Esophagus muscularis mucosa (tissue), 4 donors: ENCODE measurements at regions not wholly inside any gene's neighbourhood (a gene's known extent, or its start where the extent isn't known, plus 50 kb on each side); places are given as distances from the start of the nearest gene placed in this dataset.

ENCODE experiments used
- DNase-seq: peaks from one replicate; pipeline ENCODE4 v3.0.0-alpha.2; 2017; ENCODE audit errors: extremely low spot score
- H3K27ac ChIP-seq, 4 donors: fragments of 200-600 bp; sonication (generic); replicated peaks in 1 of 4; 1 replicate in 3 of 4; 2 replicates in 1 of 4; pipeline ENCODE4 v1.5.1; 2016 to 2019; ENCODE audit warnings: mild to moderate bottlenecking in 1 of 4
- H3K27me3 ChIP-seq, 4 donors: fragments of 200-600 bp; sonication (generic); one replicate each; pipeline versions ENCODE4 v1.5.1 to v1.6.0; 2016 to 2019
- H3K36me3 ChIP-seq, 4 donors: fragments of 200-600 bp; sonication (generic); one replicate each; pipeline ENCODE4 v1.5.1; 2016 to 2019
- H3K4me1 ChIP-seq, 4 donors: fragments of 200-600 bp; sonication (generic); one replicate each; pipeline ENCODE4 v1.5.1; 2016 to 2019
- H3K4me3 ChIP-seq, 4 donors: fragments of 200-600 bp; sonication (generic); 1 replicate in 2 of 4; 2 replicates in 2 of 4; pipeline ENCODE4 v1.5.1; 2016 to 2019; ENCODE audit warnings: mild to moderate bottlenecking in 4 of 4, moderate library complexity in 1 of 4
- H3K9me3 ChIP-seq, 4 donors: fragments of 200-600 bp; sonication (generic); 1 replicate in 3 of 4; 2 replicates in 1 of 4; pipeline ENCODE4 v1.5.1; 2016 to 2019
- CTCF ChIP-seq, 3 experiments: fragments of 200-600 bp in 2 of 3; fragments of 450-650 bp in 1 of 3; sonication (generic) in 2 of 3; IDR thresholded peaks; one replicate each; pipeline ENCODE4 v1.5.1; 2017 to 2019; ENCODE audit warnings: antibody characterized with exemption in 3 of 3, mild to moderate bottlenecking in 2 of 3, moderate library complexity in 1 of 3
- EP300 ChIP-seq: sonication (generic); formaldehyde crosslinking; IDR thresholded peaks from one replicate; pipeline ENCODE4 v1.6.1; 2017; ENCODE audit warnings: antibody characterized with exemption
- POLR2A ChIP-seq: fragments of 450-650 bp; IDR thresholded peaks from one replicate; pipeline ENCODE4 v1.6.1; 2017; ENCODE audit warnings: antibody characterized with exemption, moderate library complexity, mild to moderate bottlenecking, low read depth
- POLR2AphosphoS5 ChIP-seq, 2 donors: sonication (generic); formaldehyde crosslinking; IDR thresholded peaks; one replicate each; pipeline ENCODE4 v1.6.1; 2017; ENCODE audit warnings: antibody characterized with exemption in 2 of 2
- WGBS: methylation state at CpG from one replicate; pipeline ENCODE4 v1.1.5; 2018; 5-methylcytosine and 5-hydroxymethylcytosine counted together
- intact Hi-C: fragments of 100-400 bp; cut with DNase I; formaldehyde crosslinking; loops from one replicate; pipeline ENCODE4 v1.15.1; 2023

- Histone ChIP-seq H3K36me3 (no peaks in the 10 kb centered on the region), H3K4me1 (no peaks in the 10 kb centered on the region), H3K4me3 (no peak overlapping the region), H3K27me3 (no peaks in the 10 kb centered on the region), H3K9me3 (no peaks in the 10 kb centered on the region), H3K27ac (no peak overlapping the region)
- no peak for DNase-seq
- WGBS: 90% methylated on average over 2 of the region's 2 CpGs
- TF ChIP-seq POLR2A (no peak), CTCF (IDR thresholded peaks at IDR 0.05) (no peak), POLR2AphosphoS5 (IDR thresholded peaks at IDR 0.05) (no peak), EP300 (no peak)
- intact Hi-C loops: no loop called here
These were observed 466.1 kb downstream of the KCNT2 start for GRCh38 chr1:196142111-196142640.

GRCh38 chr1:196136396-196136795, 471.8 kb downstream of the KCNT2 start:
- intact Hi-C loops: no loop called here

GRCh38 chr1:196131691-196132090, 476.5 kb downstream of the KCNT2 start:
- Histone ChIP-seq H3K27me3 (no peaks in the 10 kb centered on the region), H3K36me3 (no peaks in the 10 kb centered on the region), H3K9me3 (no peaks in the 10 kb centered on the region), H3K27ac (no peak overlapping the region), H3K4me3 (no peak overlapping the region), H3K4me1 (no peaks in the 10 kb centered on the region)
- intact Hi-C loops: no loop called here
- DNase-seq: no peak
- TF ChIP-seq CTCF (IDR thresholded peaks at IDR 0.05) (no peak), POLR2A (no peak), EP300 (no peak)
- WGBS: 83% methylated on average over 1 of the region's 1 CpG

More at GRCh38 chr1:196136396-196136795, 471.8 kb downstream of the KCNT2 start:
- Histone ChIP-seq H3K27me3 (no peaks in the 10 kb centered on the region), H3K27ac (no peak overlapping the region), H3K4me3 (no peak overlapping the region), H3K9me3 (no peaks in the 10 kb centered on the region), H3K4me1 (no peaks in the 10 kb centered on the region), H3K36me3 (no peaks in the 10 kb centered on the region)
- TF ChIP-seq CTCF (IDR thresholded peaks at IDR 0.05) (no peak), POLR2AphosphoS5 (IDR thresholded peaks at IDR 0.05) (no peak), EP300 (no peak), POLR2A (no peak)
- DNase-seq: no peak
- 90% methylated on average over 4 of the region's 4 CpGs for WGBS

GRCh38 chr1:196128835-196129234, 479.4 kb downstream of the KCNT2 start:
- intact Hi-C loops: no loop called here
- WGBS: 83% methylated on average over 2 of the region's 2 CpGs
- Histone ChIP-seq H3K27ac (no peak overlapping the region), H3K36me3 (no peaks in the 10 kb centered on the region), H3K27me3 (no peaks in the 10 kb centered on the region), H3K9me3 (no peaks in the 10 kb centered on the region), H3K4me3 (no peak overlapping the region), H3K4me1 (no peaks in the 10 kb centered on the region)
- DNase-seq: no peak
- TF ChIP-seq EP300 (no peak), POLR2A (no peak), CTCF (IDR thresholded peaks at IDR 0.05) (no peak), POLR2AphosphoS5 (IDR thresholded peaks at IDR 0.05) (no peak)

GRCh38 chr1:196121181-196121580, 487.1 kb downstream of the KCNT2 start:
- H3K36me3 ChIP-seq: no peaks in the 10 kb centered on the region
- intact Hi-C loops: no loop called here
- H3K4me1 ChIP-seq: peaks cover 0 to under 1% (median 0%) of the 10 kb centered on the region in 4 donors
- DNase-seq: no peak
- TF ChIP-seq POLR2A (no peak), EP300 (no peak), POLR2AphosphoS5 (IDR thresholded peaks at IDR 0.05) (no peak), CTCF (IDR thresholded peaks at IDR 0.05) (no peak)
- no peaks in the 10 kb centered on the region for H3K9me3 ChIP-seq
- no peak overlapping the region for H3K27ac ChIP-seq
- no peaks in the 10 kb centered on the region for H3K27me3 ChIP-seq
- WGBS: 74% methylated on average over 2 of the region's 2 CpGs
- no peak overlapping the region for H3K4me3 ChIP-seq
